GM10847 (cell line): ENCODE measurements at regions not wholly inside any gene's neighbourhood (a gene's known extent, or its start where the extent isn't known, plus 50 kb on each side); places are given as distances from the start of the nearest gene placed in this dataset.

ENCODE experiments used
- POLR2A ChIP-seq: IDR thresholded peaks from 2 replicates; pipeline ENCODE4 v1.6.1; 2011; ENCODE audit not compliant: insufficient read length; ENCODE audit errors: extremely low read depth

DNA sequence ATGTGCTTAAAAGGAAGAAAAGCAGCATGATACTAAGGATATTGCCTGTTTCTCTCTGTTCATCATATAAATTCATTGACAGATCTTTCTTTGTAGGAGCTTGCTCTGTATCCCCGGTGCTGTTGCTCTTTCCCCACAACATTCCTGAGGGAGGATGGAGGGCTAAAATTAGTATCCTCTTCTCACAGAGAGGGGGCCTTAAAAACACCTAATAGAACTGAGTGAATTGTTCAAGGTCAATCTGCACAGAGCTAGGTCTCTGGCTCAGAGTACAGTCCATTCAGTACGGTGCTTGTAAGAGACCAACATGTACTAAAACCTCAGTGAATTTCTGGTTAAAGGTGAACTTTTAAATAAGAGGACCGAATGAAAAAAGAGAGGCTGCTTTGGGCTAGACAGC lies 88.7 kb downstream of the PALM2AKAP2 start:
- no peak for TF ChIP-seq POLR2A

DNA sequence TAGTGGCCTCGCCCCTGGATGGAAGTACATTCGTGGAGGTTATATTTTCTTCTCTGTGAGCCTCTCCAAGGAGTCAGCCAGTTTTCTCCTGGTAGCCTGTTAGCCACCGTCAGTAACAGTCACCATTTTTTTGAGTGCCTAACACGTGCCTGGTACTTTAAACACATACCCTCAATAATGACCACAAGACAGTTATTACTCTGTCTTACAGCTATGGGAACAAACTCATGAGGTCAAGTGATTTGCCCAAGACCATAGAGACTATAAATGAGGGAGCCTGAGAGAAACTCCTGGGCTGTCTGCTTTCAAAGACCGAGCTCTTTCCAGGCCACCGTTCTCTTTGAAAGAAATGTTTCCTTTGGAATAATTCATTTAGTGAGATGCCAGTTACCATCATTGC lies 90.4 kb downstream of the PALM2AKAP2 start:
- no peak for TF ChIP-seq POLR2A

DNA sequence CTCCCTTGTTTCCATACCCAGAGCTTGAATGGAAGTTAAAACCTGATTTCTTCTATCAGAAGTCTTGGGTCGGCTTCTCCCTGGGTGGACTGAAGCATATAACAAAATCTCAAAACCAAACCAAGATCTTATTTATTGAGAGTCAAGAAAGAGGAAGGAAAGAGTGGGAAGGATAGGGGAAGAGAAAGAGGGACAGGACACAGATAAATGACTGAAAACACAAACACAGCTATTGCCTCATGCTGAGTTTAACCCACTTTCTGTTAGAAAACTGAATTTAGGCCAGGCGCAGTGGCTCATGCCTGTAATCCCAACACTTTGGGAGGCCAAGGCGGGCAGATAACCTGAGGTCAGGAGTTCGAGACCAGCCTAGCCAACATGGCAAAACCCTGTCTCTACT lies 92.9 kb downstream of the PALM2AKAP2 start:
- no peak for TF ChIP-seq POLR2A

DNA sequence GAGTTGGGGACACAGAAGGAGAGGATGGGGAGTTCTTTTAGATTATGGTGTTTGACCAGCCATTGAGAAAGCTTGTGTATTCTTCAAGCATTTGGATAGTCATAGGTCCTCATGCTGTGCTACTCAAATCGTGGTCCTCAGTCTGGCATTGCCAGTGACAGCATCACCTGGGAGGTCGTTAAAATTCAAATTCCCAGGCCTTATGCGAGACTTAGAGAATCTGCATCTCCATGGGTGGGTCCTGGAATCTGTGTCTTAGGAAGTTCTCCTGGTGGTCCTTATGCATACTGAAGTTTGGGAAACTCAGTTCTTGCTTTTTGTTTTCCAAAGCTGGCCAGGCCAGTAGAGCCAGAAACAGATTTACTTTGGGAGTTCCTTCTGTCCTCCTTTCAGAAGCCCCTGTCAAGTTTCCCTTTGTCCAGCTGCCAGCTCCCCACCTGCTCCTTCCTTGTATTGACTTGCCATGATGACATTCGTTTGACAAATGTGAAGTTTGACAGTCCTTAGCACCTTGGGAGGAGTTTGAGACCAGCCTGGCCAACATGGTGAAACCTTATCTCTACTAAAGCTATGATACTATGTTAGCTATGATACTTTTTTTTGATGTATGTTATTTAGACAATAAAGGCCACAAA lies 95.6 kb downstream of the PALM2AKAP2 start:
- no peak for TF ChIP-seq POLR2A

DNA sequence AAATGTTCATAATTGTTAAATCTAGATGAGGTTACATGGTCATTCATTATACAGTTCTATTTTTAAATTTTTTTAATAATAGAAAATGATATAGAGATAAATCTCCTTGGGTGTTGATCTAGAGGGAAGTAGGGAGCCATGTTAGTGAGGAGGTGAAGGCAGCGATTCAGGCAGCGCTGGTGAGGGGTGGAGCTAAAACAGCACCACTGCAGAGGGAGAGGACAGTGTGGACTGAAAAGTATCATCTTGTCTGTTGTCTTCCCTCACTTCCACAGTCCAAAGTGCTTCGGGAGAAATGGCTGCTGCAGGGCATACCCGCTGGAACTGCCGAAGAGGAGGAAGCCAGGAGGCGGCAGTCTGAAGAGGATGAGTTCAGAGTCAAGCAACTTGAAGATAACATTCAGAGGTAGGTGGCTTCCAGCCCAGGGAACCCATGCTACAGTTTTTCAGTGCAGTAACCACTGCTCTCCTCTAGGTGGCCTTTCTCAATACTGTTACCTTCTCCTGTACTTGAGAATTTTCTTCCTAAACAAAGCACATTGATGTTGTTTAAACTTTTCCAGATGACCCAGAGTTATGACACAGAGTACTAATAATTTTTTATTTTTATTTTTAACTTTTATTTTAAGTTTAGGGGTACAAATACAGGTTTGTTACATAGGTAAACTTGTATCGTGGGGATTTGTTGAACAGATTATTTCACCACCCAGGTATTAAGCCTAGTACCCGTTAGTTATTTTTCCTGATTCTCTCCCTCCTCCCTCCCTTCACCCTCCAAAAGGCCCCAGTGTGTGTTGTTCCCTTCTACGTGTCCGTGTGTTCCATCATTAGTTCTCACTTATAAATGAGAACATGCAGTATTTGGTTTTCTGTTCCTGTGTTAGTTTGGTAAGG lies 100.5 kb downstream of the PALM2AKAP2 start:
- no peak for TF ChIP-seq POLR2A

DNA sequence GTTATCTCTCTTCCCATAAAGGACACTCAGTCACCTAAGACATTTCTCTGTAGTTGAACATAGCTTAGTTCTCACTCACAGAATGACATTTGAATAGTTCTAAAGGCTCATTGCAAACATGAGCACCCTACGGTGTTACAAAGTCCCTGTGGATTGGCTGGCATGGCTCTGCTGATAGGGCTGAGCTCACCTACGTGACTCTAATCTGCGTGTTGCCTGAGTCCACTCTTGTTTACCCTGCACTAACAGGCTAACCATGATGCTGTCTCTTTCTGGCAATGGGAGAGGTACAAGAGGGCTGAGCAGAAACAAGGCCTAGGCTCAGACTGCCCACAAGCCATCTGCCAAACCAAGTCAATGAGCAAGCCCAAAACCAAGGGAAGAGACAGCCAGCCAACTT lies 103.6 kb downstream of the PALM2AKAP2 start:
- TF ChIP-seq POLR2A, result no peak

DNA sequence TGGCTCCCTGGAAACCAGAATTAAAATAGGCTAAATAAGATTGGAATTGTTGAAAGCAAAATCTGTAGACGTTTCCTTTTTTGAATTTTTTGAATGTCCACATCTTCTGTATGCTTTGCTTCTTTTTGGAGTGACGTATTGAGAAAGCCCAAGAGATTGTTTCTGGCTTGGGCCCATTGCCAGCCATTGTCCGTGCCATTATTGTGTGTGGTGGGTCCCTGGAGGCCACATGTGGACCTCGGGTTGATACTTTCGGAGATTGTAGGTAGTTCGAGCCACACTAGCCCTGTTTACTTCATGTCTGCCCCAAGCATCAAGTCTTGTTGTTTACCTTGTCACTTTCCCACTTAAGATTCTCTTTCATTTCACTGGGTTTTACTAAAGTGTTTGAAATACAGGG lies 106.0 kb downstream of the PALM2AKAP2 start:
- no peak for TF ChIP-seq POLR2A

DNA sequence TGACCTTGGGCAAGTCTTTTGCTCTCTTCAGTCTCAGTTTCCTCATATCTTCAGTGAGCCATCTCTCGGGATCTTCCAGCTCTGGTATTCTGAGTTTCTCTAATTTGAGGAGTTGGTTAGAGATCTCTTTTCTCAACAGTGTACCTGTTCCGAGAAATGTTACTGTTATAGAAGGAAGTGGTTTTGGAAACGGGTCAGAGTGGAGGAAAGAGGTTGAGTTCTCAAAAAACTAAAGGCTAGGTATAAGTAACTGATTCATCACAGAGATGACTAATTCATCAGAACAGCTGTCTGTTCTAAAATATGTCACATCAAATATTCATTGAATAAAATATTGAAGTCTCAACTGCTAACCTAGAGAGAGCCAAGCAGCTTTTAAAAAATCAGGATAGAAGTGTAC lies 106.6 kb downstream of the PALM2AKAP2 start:
- no peak for TF ChIP-seq POLR2A

DNA sequence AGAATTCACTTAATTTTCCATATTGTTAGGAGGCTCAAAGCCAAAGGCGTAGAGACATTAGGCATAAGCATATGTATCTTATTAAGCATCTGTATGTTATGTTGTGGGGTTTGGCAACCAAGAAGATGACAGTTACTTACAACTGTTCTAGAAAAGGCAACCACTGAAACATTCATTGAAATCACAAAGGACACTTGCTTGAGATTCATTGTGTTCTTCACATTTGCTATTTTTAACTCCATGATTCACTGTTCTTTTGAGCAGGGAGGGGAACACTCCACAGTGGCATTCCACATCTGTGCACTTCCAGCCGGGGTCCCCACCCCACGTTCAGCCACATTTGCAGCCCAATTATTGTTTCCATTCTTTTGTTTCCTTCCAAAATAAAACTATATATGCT lies 107.1 kb downstream of the PALM2AKAP2 start:
- TF ChIP-seq POLR2A, result no peak

DNA sequence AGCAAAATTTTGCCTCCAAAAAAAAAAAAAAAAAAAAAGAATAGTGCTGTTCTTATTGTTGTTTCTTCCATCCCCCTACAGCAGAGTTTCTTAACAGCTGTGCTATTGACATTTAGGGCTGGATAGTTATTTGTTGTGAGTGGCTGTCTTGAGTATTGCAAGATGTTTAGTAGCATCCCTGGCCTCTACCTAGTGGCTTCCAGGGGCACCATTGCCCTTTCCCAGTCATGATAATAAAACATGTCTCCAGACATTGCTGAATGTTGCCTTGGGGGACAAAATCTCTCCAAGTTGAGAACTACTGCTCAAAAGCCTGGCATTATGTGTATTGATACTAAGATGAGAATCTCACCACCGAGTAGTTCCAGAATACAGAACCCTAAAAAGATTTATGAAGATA lies 108.7 kb downstream of the PALM2AKAP2 start:
- no peak for TF ChIP-seq POLR2A

DNA sequence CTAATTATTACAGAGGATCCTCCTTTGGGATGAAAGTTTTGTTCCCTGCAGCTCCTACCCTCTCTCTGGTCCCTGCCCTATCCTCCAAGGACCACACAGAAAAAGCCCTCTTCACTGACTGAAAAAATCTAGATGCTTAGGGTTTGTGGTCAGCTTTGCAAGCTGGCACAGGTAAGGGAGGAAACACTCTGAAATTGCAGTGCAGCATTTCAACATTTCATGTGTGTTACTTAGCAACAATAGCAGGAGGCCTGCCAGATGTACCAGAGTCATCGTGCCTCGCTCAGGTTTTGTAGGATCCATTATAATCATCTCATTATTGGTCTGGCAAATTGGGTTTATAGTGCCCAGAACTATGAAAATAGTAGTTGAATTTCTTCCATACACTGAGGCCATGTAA lies 109.5 kb downstream of the PALM2AKAP2 start:
- no peak for TF ChIP-seq POLR2A

DNA sequence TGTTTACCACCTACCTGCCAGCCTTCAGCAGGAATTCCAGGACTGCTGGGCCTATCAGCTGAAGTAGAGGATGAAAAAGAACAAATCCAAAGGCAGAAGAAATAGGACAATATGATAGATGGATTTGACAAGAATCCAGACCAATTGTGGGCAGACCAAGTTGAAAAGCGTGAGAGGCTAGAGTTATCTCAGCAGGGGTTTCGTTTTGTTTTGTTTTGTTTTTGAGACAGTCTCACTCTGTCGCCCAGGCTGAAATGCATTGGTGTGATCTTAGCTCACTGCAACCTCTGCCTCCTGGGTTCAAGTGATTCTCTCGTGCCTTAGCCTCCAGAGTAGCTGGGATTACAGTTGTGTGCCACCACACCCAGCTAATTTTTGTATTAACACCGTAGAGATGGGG lies 113.2 kb downstream of the PALM2AKAP2 start:
- TF ChIP-seq POLR2A, result no peak

DNA sequence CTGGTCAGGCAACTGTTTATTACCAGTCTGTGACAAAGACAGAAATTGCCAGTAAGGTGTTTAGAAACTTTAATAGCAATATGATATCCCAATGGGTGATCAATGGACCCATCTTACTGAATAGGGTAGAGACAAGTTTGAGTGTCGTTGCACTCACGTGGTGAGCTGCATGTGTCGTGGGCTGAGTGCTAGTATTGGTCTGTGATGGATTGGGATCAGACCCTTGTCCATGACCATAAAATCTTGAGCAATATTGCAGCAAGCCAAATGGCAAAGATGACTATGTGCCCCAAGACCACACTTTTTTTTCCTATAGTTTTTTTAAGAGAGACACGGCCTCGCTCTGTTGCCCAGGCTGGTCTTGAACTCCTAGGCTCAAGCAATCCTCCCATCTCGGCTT lies 114.5 kb downstream of the PALM2AKAP2 start:
- TF ChIP-seq POLR2A, result no peak

DNA sequence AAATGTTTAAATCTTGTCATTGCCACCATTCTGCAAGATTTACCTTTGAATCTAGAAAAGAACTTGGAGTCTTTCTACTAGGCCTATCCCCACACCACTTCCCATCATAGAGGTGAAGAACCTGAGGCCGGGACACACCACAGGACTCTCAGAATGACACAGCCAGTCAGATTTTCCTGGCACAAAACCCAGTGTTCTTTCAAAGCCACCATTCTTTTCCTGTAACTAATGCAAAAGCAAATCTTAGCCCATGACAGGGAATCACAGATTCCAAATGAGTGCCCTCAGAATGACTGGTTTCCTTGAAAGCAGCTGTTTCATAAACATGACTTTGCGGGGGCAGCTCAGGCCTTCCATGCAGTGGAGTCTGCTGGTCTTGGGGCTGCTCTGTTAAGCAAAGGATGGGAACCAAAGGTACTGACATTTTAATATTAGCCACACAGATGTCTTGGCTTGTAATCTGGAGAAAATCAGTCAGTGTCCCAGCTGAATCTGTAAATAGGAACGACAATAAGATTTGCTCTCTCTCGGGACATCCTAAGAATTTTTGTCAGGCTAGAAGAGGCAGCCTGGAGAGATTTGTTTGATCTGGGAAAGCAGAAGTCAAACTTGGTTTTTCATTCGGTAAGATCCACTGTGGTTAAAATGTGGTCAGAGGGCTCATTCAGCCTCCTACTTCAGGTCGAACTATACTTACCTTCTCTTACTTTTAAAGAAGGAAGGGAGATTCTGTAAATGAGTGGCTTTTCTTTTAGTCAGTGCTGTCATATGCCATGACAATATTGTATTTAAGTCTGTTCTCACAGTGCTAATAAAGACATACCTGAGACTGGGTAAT lies 115.1 kb downstream of the PALM2AKAP2 start:
- TF ChIP-seq POLR2A, result no peak

DNA sequence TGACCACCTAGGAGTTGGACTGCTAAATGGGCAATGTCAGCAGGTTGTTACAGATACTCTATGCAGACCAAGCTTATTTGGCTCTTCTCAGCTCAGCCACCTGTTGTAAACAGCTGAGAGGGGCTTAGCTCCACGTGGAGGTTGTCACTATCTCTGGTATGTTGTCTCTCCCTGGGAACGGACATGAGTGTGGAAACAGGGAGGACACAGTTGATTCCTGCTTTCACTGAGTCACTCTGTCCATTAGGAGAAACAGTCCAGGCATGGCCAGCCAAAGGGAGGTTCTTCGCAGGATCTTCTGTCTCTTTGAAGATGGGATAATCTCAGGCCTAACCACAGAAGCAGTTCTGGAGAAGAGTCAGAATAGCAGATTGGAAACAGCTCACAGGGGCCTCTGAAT lies 121.2 kb downstream of the PALM2AKAP2 start:
- TF ChIP-seq POLR2A, result no peak
